ENCODE measurements at regions not wholly inside any gene's neighbourhood (a gene's known extent, or its start where the extent isn't known, plus 50 kb on each side); places are given as distances from the start of the nearest gene placed in this dataset.
"Not testable (repeated sequence)": the region's sequence is repeated elsewhere in the genome, so short reads cannot be mapped to it uniquely, and the experiment has no call there.

GRCh38 chr7:76931441-76931840 is 100.7 kb downstream of the SPDYE17 start:
- TF ChIP-seq POLR2A, CTCF (IDR thresholded peaks at IDR 0.05): not testable (repeated sequence)
